ENCODE measurements at regions not wholly inside any gene's neighbourhood (a gene's known extent, or its start where the extent isn't known, plus 50 kb on each side); places are given as distances from the start of the nearest gene placed in this dataset.

DNA sequence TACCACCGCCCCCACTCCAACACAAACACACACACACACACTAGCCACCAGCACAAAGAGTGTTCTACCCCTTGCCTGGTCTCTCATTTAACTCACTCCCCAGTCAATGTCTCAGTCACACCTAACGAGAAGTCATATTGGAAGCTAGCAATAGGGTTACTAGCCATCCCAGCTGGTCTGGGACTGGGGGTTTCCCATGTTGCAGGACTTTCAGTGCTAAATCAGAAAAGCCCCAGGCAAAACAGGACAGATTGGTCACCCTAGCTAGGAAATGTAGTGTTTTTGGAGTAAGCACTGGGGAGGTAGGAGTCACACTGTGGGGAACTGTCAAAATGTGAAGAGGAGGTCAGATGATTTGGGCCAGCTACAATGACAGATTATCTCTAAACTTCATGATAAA, 158.1 kb downstream of the UNC5CL start:
- CTCF ChIA-PET = interaction anchor here (0.6 kb wide), 1 partner anchor 552 kb away, joined by 3 read pairs; no protein-coding TSS in a partner anchor
- POLR2A ChIA-PET = no interaction called here
- Histone ChIP-seq H3K4me3 (replicated peaks in 1 of 2; ENCODE audit: low read depth in 1 of 2, low read length in 2 of 2) (no peak overlapping the region), H3K36me3 (ENCODE audit: control insufficient read depth in 1 of 2, insufficient read depth in 2 of 2, low read length in 2 of 2) (no peaks in the 10 kb centered on the region), H3K79me2 (ENCODE audit: insufficient read depth, low read length) (no peaks in the 10 kb centered on the region), H2AFZ (ENCODE audit: low read depth, low read length, poor library complexity, severe bottlenecking) (no peak overlapping the region), H3K27ac (ENCODE audit: low read depth, low read length) (no peak overlapping the region), H3K27me3 (ENCODE audit: insufficient read depth, low read length) (peaks cover 27% of the 10 kb centered on the region; the same call in 1 of the 2 replicates), H4K20me1 (ENCODE audit: insufficient read depth) (no peaks in the 10 kb centered on the region), H3K9me3 (ENCODE audit: control insufficient read depth in 1 of 2, insufficient read depth in 1 of 2, low read depth in 1 of 2, low read length in 2 of 2) (no peaks in the 10 kb centered on the region), H3K9ac (ENCODE audit: low read length) (no peak overlapping the region), H3K4me1 (ENCODE audit: control insufficient read depth in 1 of 2, insufficient read depth in 2 of 2, low read length in 2 of 2) (peaks cover 0 to 6% of the 10 kb centered on the region in 2 experiments; a peak in 1 of 4 replicates), H3K9me2 (ENCODE audit: insufficient read depth) (no peaks in the 10 kb centered on the region), H3K4me2 (ENCODE audit: low read length) (no peak overlapping the region)
- BruUV-seq (replicated peaks) = no TSS peak
- intact Hi-C loops (cut with micrococcal nuclease) = no loop called here
- TF ChIP-seq EGR1 (IDR thresholded peaks at IDR 0.05; ENCODE audit: low read depth) = no peak
- no peak for TF ChIP-seq YY1 (IDR thresholded peaks at IDR 0.05; ENCODE audit: extremely low read depth, insufficient replicate concordance, low read depth, low read length)
- TF ChIP-seq EZH2phosphoT487 (IDR thresholded peaks at IDR 0.05; ENCODE audit: borderline replicate concordance) = no peak
- TF ChIP-seq POLR2A (IDR thresholded peaks at IDR 0.05; ENCODE audit: borderline replicate concordance, extremely low read depth, insufficient read depth, insufficient read length) = no peak
- TF ChIP-seq POLR2AphosphoS5 (IDR thresholded peaks at IDR 0.05; ENCODE audit: low read depth, low read length) = no peak
- TF ChIP-seq CBX3 (IDR thresholded peaks at IDR 0.05; ENCODE audit: low read depth) = no peak
- TF ChIP-seq, protein P1, sequence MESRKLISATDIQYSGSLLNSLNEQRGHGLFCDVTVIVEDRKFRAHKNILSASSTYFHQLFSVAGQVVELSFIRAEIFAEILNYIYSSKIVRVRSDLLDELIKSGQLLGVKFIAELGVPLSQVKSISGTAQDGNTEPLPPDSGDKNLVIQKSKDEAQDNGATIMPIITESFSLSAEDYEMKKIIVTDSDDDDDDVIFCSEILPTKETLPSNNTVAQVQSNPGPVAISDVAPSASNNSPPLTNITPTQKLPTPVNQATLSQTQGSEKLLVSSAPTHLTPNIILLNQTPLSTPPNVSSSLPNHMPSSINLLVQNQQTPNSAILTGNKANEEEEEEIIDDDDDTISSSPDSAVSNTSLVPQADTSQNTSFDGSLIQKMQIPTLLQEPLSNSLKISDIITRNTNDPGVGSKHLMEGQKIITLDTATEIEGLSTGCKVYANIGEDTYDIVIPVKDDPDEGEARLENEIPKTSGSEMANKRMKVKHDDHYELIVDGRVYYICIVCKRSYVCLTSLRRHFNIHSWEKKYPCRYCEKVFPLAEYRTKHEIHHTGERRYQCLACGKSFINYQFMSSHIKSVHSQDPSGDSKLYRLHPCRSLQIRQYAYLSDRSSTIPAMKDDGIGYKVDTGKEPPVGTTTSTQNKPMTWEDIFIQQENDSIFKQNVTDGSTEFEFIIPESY (IDR thresholded peaks at IDR 0.05; ENCODE audit: extremely low read depth, insufficient replicate concordance, low read length) = no peak
- no peak for TF ChIP-seq TCF7L2 (IDR thresholded peaks at IDR 0.05; ENCODE audit: borderline replicate concordance, extremely low read depth, insufficient read depth, insufficient read length)
- no peak for TF ChIP-seq CEBPB (IDR thresholded peaks at IDR 0.05; ENCODE audit: low read depth)
- TF ChIP-seq, protein P2, sequence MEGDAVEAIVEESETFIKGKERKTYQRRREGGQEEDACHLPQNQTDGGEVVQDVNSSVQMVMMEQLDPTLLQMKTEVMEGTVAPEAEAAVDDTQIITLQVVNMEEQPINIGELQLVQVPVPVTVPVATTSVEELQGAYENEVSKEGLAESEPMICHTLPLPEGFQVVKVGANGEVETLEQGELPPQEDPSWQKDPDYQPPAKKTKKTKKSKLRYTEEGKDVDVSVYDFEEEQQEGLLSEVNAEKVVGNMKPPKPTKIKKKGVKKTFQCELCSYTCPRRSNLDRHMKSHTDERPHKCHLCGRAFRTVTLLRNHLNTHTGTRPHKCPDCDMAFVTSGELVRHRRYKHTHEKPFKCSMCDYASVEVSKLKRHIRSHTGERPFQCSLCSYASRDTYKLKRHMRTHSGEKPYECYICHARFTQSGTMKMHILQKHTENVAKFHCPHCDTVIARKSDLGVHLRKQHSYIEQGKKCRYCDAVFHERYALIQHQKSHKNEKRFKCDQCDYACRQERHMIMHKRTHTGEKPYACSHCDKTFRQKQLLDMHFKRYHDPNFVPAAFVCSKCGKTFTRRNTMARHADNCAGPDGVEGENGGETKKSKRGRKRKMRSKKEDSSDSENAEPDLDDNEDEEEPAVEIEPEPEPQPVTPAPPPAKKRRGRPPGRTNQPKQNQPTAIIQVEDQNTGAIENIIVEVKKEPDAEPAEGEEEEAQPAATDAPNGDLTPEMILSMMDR (IDR thresholded peaks at IDR 0.05 in 2 of 3, conservative IDR thresholded peaks at IDR 0.05 in 1 of 3; ENCODE audit: borderline replicate concordance in 1 of 3, insufficient read depth in 1 of 3, low read depth in 2 of 3, low read length in 2 of 3) = no peak
- TF ChIP-seq, protein P3, sequence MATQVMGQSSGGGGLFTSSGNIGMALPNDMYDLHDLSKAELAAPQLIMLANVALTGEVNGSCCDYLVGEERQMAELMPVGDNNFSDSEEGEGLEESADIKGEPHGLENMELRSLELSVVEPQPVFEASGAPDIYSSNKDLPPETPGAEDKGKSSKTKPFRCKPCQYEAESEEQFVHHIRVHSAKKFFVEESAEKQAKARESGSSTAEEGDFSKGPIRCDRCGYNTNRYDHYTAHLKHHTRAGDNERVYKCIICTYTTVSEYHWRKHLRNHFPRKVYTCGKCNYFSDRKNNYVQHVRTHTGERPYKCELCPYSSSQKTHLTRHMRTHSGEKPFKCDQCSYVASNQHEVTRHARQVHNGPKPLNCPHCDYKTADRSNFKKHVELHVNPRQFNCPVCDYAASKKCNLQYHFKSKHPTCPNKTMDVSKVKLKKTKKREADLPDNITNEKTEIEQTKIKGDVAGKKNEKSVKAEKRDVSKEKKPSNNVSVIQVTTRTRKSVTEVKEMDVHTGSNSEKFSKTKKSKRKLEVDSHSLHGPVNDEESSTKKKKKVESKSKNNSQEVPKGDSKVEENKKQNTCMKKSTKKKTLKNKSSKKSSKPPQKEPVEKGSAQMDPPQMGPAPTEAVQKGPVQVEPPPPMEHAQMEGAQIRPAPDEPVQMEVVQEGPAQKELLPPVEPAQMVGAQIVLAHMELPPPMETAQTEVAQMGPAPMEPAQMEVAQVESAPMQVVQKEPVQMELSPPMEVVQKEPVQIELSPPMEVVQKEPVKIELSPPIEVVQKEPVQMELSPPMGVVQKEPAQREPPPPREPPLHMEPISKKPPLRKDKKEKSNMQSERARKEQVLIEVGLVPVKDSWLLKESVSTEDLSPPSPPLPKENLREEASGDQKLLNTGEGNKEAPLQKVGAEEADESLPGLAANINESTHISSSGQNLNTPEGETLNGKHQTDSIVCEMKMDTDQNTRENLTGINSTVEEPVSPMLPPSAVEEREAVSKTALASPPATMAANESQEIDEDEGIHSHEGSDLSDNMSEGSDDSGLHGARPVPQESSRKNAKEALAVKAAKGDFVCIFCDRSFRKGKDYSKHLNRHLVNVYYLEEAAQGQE (IDR thresholded peaks at IDR 0.05; ENCODE audit: low read depth) = no peak
- no peak for TF ChIP-seq EZH2 (IDR thresholded peaks at IDR 0.05)
- TF ChIP-seq ELF1 (IDR thresholded peaks at IDR 0.05; ENCODE audit: borderline replicate concordance, low read depth) = no peak
- TF ChIP-seq JUND (IDR thresholded peaks at IDR 0.05) = no peak
- RAD21 ChIA-PET (ENCODE audit: low non-redundant PET in 1 of 2, low total read pairs in 2 of 2, uncharacterized antibody in 2 of 2, unreplicated experiment in 2 of 2) = no interaction called here
- no peak for ATAC-seq
- DNase-seq (ENCODE audit: low read depth, low spot score) = no peak

All from HCT116 (cell line).